ENCODE measurements at regions not wholly inside any gene's neighbourhood (a gene's known extent, or its start where the extent isn't known, plus 50 kb on each side); places are given as distances from the start of the nearest gene placed in this dataset.

GRCh38 chr9:104984121-104984520 lies 56.2 kb upstream of the ABCA1 start:
- no peak overlapping the region for H3K4ac ChIP-seq (ENCODE audit: low read depth, low read length)
- H3K14ac ChIP-seq (ENCODE audit: low read length) = no peak overlapping the region
- no peak overlapping the region for H3K4me3 ChIP-seq (ENCODE audit: low read depth, low read length)
- no peak overlapping the region for H2AK5ac ChIP-seq (ENCODE audit: low read length)
- no peaks in the 10 kb centered on the region for H3K27me3 ChIP-seq (ENCODE audit: insufficient read depth, low read length)
- no peak overlapping the region for H2BK5ac ChIP-seq (ENCODE audit: low read depth, low read length, poor library complexity)
- no peak overlapping the region for H3K23ac ChIP-seq (ENCODE audit: low read length)
- H2BK12ac ChIP-seq (ENCODE audit: low read length) = no peak overlapping the region
- H3K27ac ChIP-seq (ENCODE audit: low read depth, low read length) = no peak overlapping the region
- H3K4me1 ChIP-seq (ENCODE audit: control insufficient read depth in 1 of 2, insufficient read depth in 2 of 2, low read length in 2 of 2) = no peaks in the 10 kb centered on the region
- 100% methylated on average over 1 of the region's 5 CpGs for WGBS (ENCODE audit: extremely low coverage, insufficient coverage, insufficient read length)
- H3K9me3 ChIP-seq (ENCODE audit: insufficient read depth, low read depth, low read length) = no peaks in the 10 kb centered on the region
- H4K91ac ChIP-seq (ENCODE audit: low read depth, low read length) = no peak overlapping the region
- H3K4me2 ChIP-seq (ENCODE audit: low read length) = no peak overlapping the region
- no peaks in the 10 kb centered on the region for H3K79me2 ChIP-seq (ENCODE audit: control insufficient read depth, insufficient read depth, low read length, poor library complexity)
- DNase-seq = no peak
- H2BK120ac ChIP-seq (ENCODE audit: insufficient read depth, low read length, poor library complexity) = no peak overlapping the region
- no peaks in the 10 kb centered on the region for H3K36me3 ChIP-seq (ENCODE audit: control insufficient read depth in 1 of 2, insufficient read depth in 2 of 2, low read length in 2 of 2)
- no peak overlapping the region for H4K8ac ChIP-seq (ENCODE audit: low read depth, low read length)
- H3K18ac ChIP-seq (ENCODE audit: low read length) = no peak overlapping the region
- no peak overlapping the region for H2AFZ ChIP-seq (ENCODE audit: insufficient read depth, low read length, poor library complexity)
- no peaks in the 10 kb centered on the region for H3K79me1 ChIP-seq (ENCODE audit: low read length)
- H3K9ac ChIP-seq (ENCODE audit: low read length) = no peak overlapping the region
- no peak overlapping the region for H4K12ac ChIP-seq (ENCODE audit: low read depth, low read length)

DNA sequence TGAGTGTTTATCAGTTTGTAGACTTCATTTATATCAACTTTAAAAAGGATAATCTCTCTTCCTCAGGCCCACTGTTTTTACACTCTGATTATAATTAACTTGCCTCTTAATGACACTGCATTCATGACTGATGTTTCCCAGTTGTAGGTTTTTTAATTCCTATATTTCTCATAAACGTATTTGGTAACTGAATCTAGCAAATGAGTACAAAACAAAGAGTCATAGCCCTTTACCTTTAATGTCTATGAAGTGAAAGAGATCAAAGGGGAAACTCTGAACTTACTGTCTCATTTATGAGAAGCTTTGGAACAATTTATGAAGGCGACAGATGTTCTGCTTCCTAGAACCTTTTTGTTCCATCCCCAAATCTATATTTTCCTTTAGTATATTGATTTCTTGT lies 56.6 kb upstream of the ABCA1 start:
- H3K18ac ChIP-seq (ENCODE audit: low read length) = no peak overlapping the region
- no peak for DNase-seq
- H2BK5ac ChIP-seq (ENCODE audit: low read depth, low read length, poor library complexity) = no peak overlapping the region
- H3K4me2 ChIP-seq (ENCODE audit: low read length) = no peak overlapping the region
- no peak overlapping the region for H3K23ac ChIP-seq (ENCODE audit: low read length)
- no peak overlapping the region for H2BK12ac ChIP-seq (ENCODE audit: low read length)
- no peaks in the 10 kb centered on the region for H3K79me1 ChIP-seq (ENCODE audit: low read length)
- H3K27me3 ChIP-seq (ENCODE audit: insufficient read depth, low read length) = no peaks in the 10 kb centered on the region
- no peak overlapping the region for H3K4ac ChIP-seq (ENCODE audit: low read depth, low read length)
- no peak overlapping the region for H4K12ac ChIP-seq (ENCODE audit: low read depth, low read length)
- no peak overlapping the region for H2BK120ac ChIP-seq (ENCODE audit: insufficient read depth, low read length, poor library complexity)
- no peak overlapping the region for H2AK5ac ChIP-seq (ENCODE audit: low read length)
- no CpG with 5 or more reads among the region's 2 CpGs for WGBS (ENCODE audit: extremely low coverage, insufficient coverage, insufficient read length)
- H4K91ac ChIP-seq (ENCODE audit: low read depth, low read length) = no peak overlapping the region
- no peak overlapping the region for H3K27ac ChIP-seq (ENCODE audit: low read depth, low read length)
- no peak overlapping the region for H2AFZ ChIP-seq (ENCODE audit: insufficient read depth, low read length, poor library complexity)
- H3K4me1 ChIP-seq (ENCODE audit: control insufficient read depth in 1 of 2, insufficient read depth in 2 of 2, low read length in 2 of 2) = no peaks in the 10 kb centered on the region
- no peaks in the 10 kb centered on the region for H3K36me3 ChIP-seq (ENCODE audit: control insufficient read depth in 1 of 2, insufficient read depth in 2 of 2, low read length in 2 of 2)
- no peaks in the 10 kb centered on the region for H3K9me3 ChIP-seq (ENCODE audit: insufficient read depth, low read depth, low read length)
- H3K4me3 ChIP-seq (ENCODE audit: low read depth, low read length) = no peak overlapping the region
- no peak overlapping the region for H3K9ac ChIP-seq (ENCODE audit: low read length)
- H4K8ac ChIP-seq (ENCODE audit: low read depth, low read length) = no peak overlapping the region
- no peaks in the 10 kb centered on the region for H3K79me2 ChIP-seq (ENCODE audit: control insufficient read depth, insufficient read depth, low read length, poor library complexity)
- H3K14ac ChIP-seq (ENCODE audit: low read length) = no peak overlapping the region

- Histone ChIP-seq H3K4me1 (ENCODE audit: control insufficient read depth in 1 of 2, insufficient read depth in 2 of 2, low read length in 2 of 2) (no peaks in the 10 kb centered on the region), H3K4me3 (ENCODE audit: low read depth, low read length) (no peak overlapping the region), H3K14ac (ENCODE audit: low read length) (no peak overlapping the region), H4K12ac (ENCODE audit: low read depth, low read length) (no peak overlapping the region), H3K79me1 (ENCODE audit: low read length) (no peaks in the 10 kb centered on the region), H3K23ac (ENCODE audit: low read length) (no peak overlapping the region), H3K4me2 (ENCODE audit: low read length) (no peak overlapping the region), H3K27me3 (ENCODE audit: insufficient read depth, low read length) (no peaks in the 10 kb centered on the region), H3K18ac (ENCODE audit: low read length) (no peak overlapping the region), H2BK12ac (ENCODE audit: low read length) (no peak overlapping the region), H4K8ac (ENCODE audit: low read depth, low read length) (no peak overlapping the region), H3K36me3 (ENCODE audit: control insufficient read depth in 1 of 2, insufficient read depth in 2 of 2, low read length in 2 of 2) (no peaks in the 10 kb centered on the region), H3K79me2 (ENCODE audit: control insufficient read depth, insufficient read depth, low read length, poor library complexity) (no peaks in the 10 kb centered on the region), H4K91ac (ENCODE audit: low read depth, low read length) (no peak overlapping the region), H2AK5ac (ENCODE audit: low read length) (no peak overlapping the region), H2BK5ac (ENCODE audit: low read depth, low read length, poor library complexity) (no peak overlapping the region), H2BK120ac (ENCODE audit: insufficient read depth, low read length, poor library complexity) (no peak overlapping the region), H2AFZ (ENCODE audit: insufficient read depth, low read length, poor library complexity) (no peak overlapping the region), H3K9ac (ENCODE audit: low read length) (no peak overlapping the region), H3K4ac (ENCODE audit: low read depth, low read length) (no peak overlapping the region), H3K9me3 (ENCODE audit: insufficient read depth, low read depth, low read length) (no peaks in the 10 kb centered on the region), H3K27ac (ENCODE audit: low read depth, low read length) (no peak overlapping the region)
- WGBS (ENCODE audit: extremely low coverage, insufficient coverage, insufficient read length) = no CpG with 5 or more reads among the region's 2 CpGs
- no peak for DNase-seq
These were observed 57.0 kb upstream of the ABCA1 start for GRCh38 chr9:104984948-104985347.

DNA sequence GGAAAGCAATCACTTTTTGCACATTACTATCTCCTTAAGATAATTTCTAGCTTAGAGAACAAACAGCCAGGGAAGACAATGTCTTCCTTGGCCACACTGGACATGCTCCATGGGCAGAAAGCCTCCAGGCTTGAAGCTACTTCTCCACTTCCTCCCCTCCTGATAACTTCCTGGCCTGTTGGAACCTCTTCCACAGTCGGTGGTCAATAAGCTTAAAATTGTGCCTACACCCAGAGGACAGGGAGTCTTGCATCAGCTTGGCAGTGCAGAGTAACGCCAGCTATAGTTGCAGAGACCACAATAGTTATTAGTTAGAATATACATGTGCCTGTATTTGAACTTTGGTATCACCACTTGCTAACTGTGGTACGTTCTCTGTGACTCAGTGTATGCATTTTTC lies 58.1 kb upstream of the ABCA1 start:
- no peak overlapping the region for H3K14ac ChIP-seq (ENCODE audit: low read length)
- no peak overlapping the region for H3K4me3 ChIP-seq (ENCODE audit: low read depth, low read length)
- no peak overlapping the region for H4K8ac ChIP-seq (ENCODE audit: low read depth, low read length)
- DNase-seq = no peak
- H3K79me2 ChIP-seq (ENCODE audit: control insufficient read depth, insufficient read depth, low read length, poor library complexity) = no peaks in the 10 kb centered on the region
- no peak overlapping the region for H2BK5ac ChIP-seq (ENCODE audit: low read depth, low read length, poor library complexity)
- no peak overlapping the region for H2AFZ ChIP-seq (ENCODE audit: insufficient read depth, low read length, poor library complexity)
- WGBS (ENCODE audit: extremely low coverage, insufficient coverage, insufficient read length) = no CpG with 5 or more reads among the region's 3 CpGs
- H3K23ac ChIP-seq (ENCODE audit: low read length) = no peak overlapping the region
- no peak overlapping the region for H4K12ac ChIP-seq (ENCODE audit: low read depth, low read length)
- H3K4me2 ChIP-seq (ENCODE audit: low read length) = no peak overlapping the region
- H4K91ac ChIP-seq (ENCODE audit: low read depth, low read length) = no peak overlapping the region
- H3K4me1 ChIP-seq (ENCODE audit: control insufficient read depth in 1 of 2, insufficient read depth in 2 of 2, low read length in 2 of 2) = peaks cover 3 to 4% of the 10 kb centered on the region in 2 experiments
- H3K9me3 ChIP-seq (ENCODE audit: insufficient read depth, low read depth, low read length) = no peaks in the 10 kb centered on the region
- H2AK5ac ChIP-seq (ENCODE audit: low read length) = no peak overlapping the region
- no peak overlapping the region for H3K9ac ChIP-seq (ENCODE audit: low read length)
- no peak overlapping the region for H3K18ac ChIP-seq (ENCODE audit: low read length)
- no peak overlapping the region for H2BK12ac ChIP-seq (ENCODE audit: low read length)
- no peaks in the 10 kb centered on the region for H3K27me3 ChIP-seq (ENCODE audit: insufficient read depth, low read length)
- peaks cover 4% of the 10 kb centered on the region for H3K79me1 ChIP-seq (ENCODE audit: low read length)
- H3K27ac ChIP-seq (ENCODE audit: low read depth, low read length) = no peak overlapping the region
- no peak overlapping the region for H3K4ac ChIP-seq (ENCODE audit: low read depth, low read length)
- H2BK120ac ChIP-seq (ENCODE audit: insufficient read depth, low read length, poor library complexity) = no peak overlapping the region
- H3K36me3 ChIP-seq (ENCODE audit: control insufficient read depth in 1 of 2, insufficient read depth in 2 of 2, low read length in 2 of 2) = no peaks in the 10 kb centered on the region
